ENCODE measurements at regions not wholly inside any gene's neighbourhood (a gene's known extent, or its start where the extent isn't known, plus 50 kb on each side); places are given as distances from the start of the nearest gene placed in this dataset.

- H3K4me1 ChIP-seq (ENCODE audit: insufficient read depth, low read length): no peaks in the 10 kb centered on the region; the same call in 1 of the 2 replicates
Observed at GRCh38 chr1:113219828-113220227, 146.8 kb downstream of the LRIG2 start.

More at GRCh38 chr1:113219828-113220227, 146.8 kb downstream of the LRIG2 start:
- H4K20me1 ChIP-seq (ENCODE audit: control insufficient read depth, insufficient read depth, insufficient read length): no peaks in the 10 kb centered on the region
- no peak overlapping the region for H2BK15ac ChIP-seq (ENCODE audit: low read depth, low read length)
- no peak overlapping the region for H3K4ac ChIP-seq (ENCODE audit: low read depth, low read length)
- no peaks in the 10 kb centered on the region for H3K79me2 ChIP-seq (ENCODE audit: insufficient read depth, low read length)
- H2AFZ ChIP-seq (ENCODE audit: low read length): no peak overlapping the region
- H3K27me3 ChIP-seq (ENCODE audit: insufficient read depth, low read length): no peaks in the 10 kb centered on the region
- no peak overlapping the region for H2AK5ac ChIP-seq (ENCODE audit: insufficient read length, low read length)
- no CpG with 5 or more reads among the region's 5 CpGs for WGBS (ENCODE audit: extremely low coverage, insufficient read length, low lambda C conversion rate)
- no peak overlapping the region for H3K23ac ChIP-seq (ENCODE audit: insufficient read length, low read depth, low read length)
- no peak overlapping the region for H4K8ac ChIP-seq (replicated peaks; ENCODE audit: insufficient read length, low read depth, low read length)
- peaks cover 4 to 15% (median 9%) of the 10 kb centered on the region in 3 experiments for H3K36me3 Mint-ChIP-seq (ENCODE audit: insufficient read depth in 1 of 3, low read depth in 3 of 3)
- H3K27me3 Mint-ChIP-seq (ENCODE audit: low read depth): peaks cover 3% of the 10 kb centered on the region
- no peak overlapping the region for H3K27ac ChIP-seq (ENCODE audit: insufficient read length, low read depth, low read length)
- no peak overlapping the region for H3K4me2 ChIP-seq (ENCODE audit: insufficient read depth, insufficient read length, low read length)
- peaks cover 23 to 29% of the 10 kb centered on the region in 2 experiments for H3K4me1 Mint-ChIP-seq
- peak overlapping the region in 1 of 3 experiments; percentile 34; a peak in 1 of 7 replicates for H3K27ac Mint-ChIP-seq
- H2BK12ac ChIP-seq (ENCODE audit: insufficient read length, low read depth, low read length): no peak overlapping the region
- no peak overlapping the region for H2BK20ac ChIP-seq (ENCODE audit: low read depth, low read length, poor library complexity, severe bottlenecking)
- TF ChIP-seq CTCF (conservative IDR thresholded peaks at IDR 0.05): no peak
- H3K9me3 ChIP-seq (ENCODE audit: control insufficient read depth, low read depth, low read length): no peaks in the 10 kb centered on the region
- no peak overlapping the region for H3K18ac ChIP-seq (ENCODE audit: insufficient read length, low read depth, low read length)
- H3K9me3 Mint-ChIP-seq: peaks cover 11% of the 10 kb centered on the region in 2 experiments
- no peak overlapping the region for H4K5ac ChIP-seq (ENCODE audit: insufficient read length, low read depth, low read length)
- no peak overlapping the region for H4K91ac ChIP-seq (ENCODE audit: insufficient read length, low read depth, low read length)
- H3K56ac ChIP-seq (ENCODE audit: insufficient read length, low read depth, low read length): no peak overlapping the region
- H3T11ph ChIP-seq (ENCODE audit: low read length): no peak overlapping the region
- no peak overlapping the region for H2BK5ac ChIP-seq (ENCODE audit: insufficient read length, low read length)
- no peak overlapping the region for H2BK120ac ChIP-seq (ENCODE audit: low read depth, low read length, poor library complexity, severe bottlenecking)
- no peaks in the 10 kb centered on the region for H3K23me2 ChIP-seq (ENCODE audit: insufficient read length, low read depth, low read length, poor library complexity, severe bottlenecking)
- H3K14ac ChIP-seq (ENCODE audit: insufficient read depth, low read length): no peak overlapping the region
- H3K4me3 Mint-ChIP-seq: no peak overlapping the region
- H3K79me1 ChIP-seq (ENCODE audit: insufficient read depth, low read depth, low read length, poor library complexity, severe bottlenecking): no peaks in the 10 kb centered on the region
- H3K9ac ChIP-seq (ENCODE audit: extremely low read depth, insufficient read length, low read length): no peak overlapping the region
- no peak for DNase-seq
